HG02840 (cell line): ENCODE measurements at regions not wholly inside any gene's neighbourhood (a gene's known extent, or its start where the extent isn't known, plus 50 kb on each side); places are given as distances from the start of the nearest gene placed in this dataset.
A peak's percentile ranks its signal among the peaks of the same experiment; 100 is the strongest.

Experiments
- ATAC-seq: cut with Tn5 transposase; IDR thresholded peaks from one replicate; pipeline ENCODE4 v1.9.1; 2021; ENCODE audit warnings: mild to moderate bottlenecking, moderate library complexity, moderate number of reproducible peaks; ENCODE audit not compliant: unreplicated experiment, low FRiP score

- ATAC-seq, result no peak
Measured at GRCh38 chr13:91126806-91127205, 220.7 kb upstream of the MIR17HG start.

- no peak for ATAC-seq
Measured at GRCh38 chr13:91127995-91128394, 219.5 kb upstream of the MIR17HG start.

GRCh38 chr13:91132381-91132780, 215.1 kb upstream of the MIR17HG start:
- no peak for ATAC-seq

- no peak for ATAC-seq
Measured at GRCh38 chr13:91132786-91133185, 214.7 kb upstream of the MIR17HG start.

GRCh38 chr13:91133941-91134802, 213.3 kb upstream of the MIR17HG start:
- peak; percentile 83 for ATAC-seq

- ATAC-seq, result no peak
Measured at GRCh38 chr13:91134803-91135184, 212.7 kb upstream of the MIR17HG start.

- no peak for ATAC-seq
Measured at GRCh38 chr13:91135376-91135775, 212.1 kb upstream of the MIR17HG start.

GRCh38 chr13:91135968-91136367, 211.5 kb upstream of the MIR17HG start:
- no peak for ATAC-seq

- ATAC-seq, result no peak
Measured at GRCh38 chr13:91136806-91137205, 210.7 kb upstream of the MIR17HG start.

GRCh38 chr13:91139232-91139631, 208.3 kb upstream of the MIR17HG start:
- ATAC-seq, result no peak

- no peak for ATAC-seq
Measured at GRCh38 chr13:91141543-91142061, 205.9 kb upstream of the MIR17HG start.

- no peak for ATAC-seq
Measured at GRCh38 chr13:91142572-91142971, 204.9 kb upstream of the MIR17HG start.

GRCh38 chr13:91144054-91144453, 203.4 kb upstream of the MIR17HG start:
- ATAC-seq, result no peak

- ATAC-seq, result no peak
Measured at GRCh38 chr13:91144486-91144885, 203.0 kb upstream of the MIR17HG start.

- ATAC-seq, result no peak
Measured at GRCh38 chr13:91145571-91146205, 201.8 kb upstream of the MIR17HG start.

GRCh38 chr13:91146601-91147000, 200.9 kb upstream of the MIR17HG start:
- ATAC-seq, result no peak

GRCh38 chr13:91148098-91148497, 199.4 kb upstream of the MIR17HG start:
- no peak for ATAC-seq

GRCh38 chr13:91151921-91152320, 195.6 kb upstream of the MIR17HG start:
- no peak for ATAC-seq

- ATAC-seq, result no peak
Measured at GRCh38 chr13:91153372-91153771, 194.1 kb upstream of the MIR17HG start.

GRCh38 chr13:91154558-91155353, 192.7 kb upstream of the MIR17HG start:
- peak; percentile 69 for ATAC-seq
